Lower leg skin (tissue), 4 donors: ENCODE measurements at regions not wholly inside any gene's neighbourhood (a gene's known extent, or its start where the extent isn't known, plus 50 kb on each side); places are given as distances from the start of the nearest gene placed in this dataset.

ENCODE experiments used
- DNase-seq, 2 donors: peaks; one replicate each; pipeline ENCODE4 v3.0.0-alpha.2; 2019; ENCODE audit warnings: low spot score in 2 of 2
- H3K4me3 ChIP-seq: fragments of 200-600 bp; sonication (generic); 2 replicates; pipeline ENCODE4 v1.5.1; 2017; ENCODE audit warnings: mild to moderate bottlenecking, low read depth; ENCODE audit not compliant: poor library complexity, severe bottlenecking
- POLR2A ChIP-seq, 2 donors: fragments of 450-650 bp; IDR thresholded peaks; one replicate each; pipeline ENCODE4 v1.6.1; 2016 to 2017; ENCODE audit warnings: antibody characterized with exemption in 2 of 2, mild to moderate bottlenecking in 1 of 2, moderate library complexity in 1 of 2
- WGBS, 2 donors: methylation state at CpG; one replicate each; pipeline ENCODE4 v1.1.5; 2018; 5-methylcytosine and 5-hydroxymethylcytosine counted together
- intact Hi-C: fragments of 100-400 bp; cut with DNase I; formaldehyde crosslinking; loops from one replicate; pipeline ENCODE4 v1.15.0; 2023; ENCODE audit warnings: low total_unique reads
- TF ChIP-seq, protein P1 (sequence below), 3 donors: fragments of 450-650 bp; IDR thresholded peaks; one replicate each; pipeline ENCODE4 v1.5.1; 2016; ENCODE audit warnings: antibody characterized with exemption in 3 of 3, mild to moderate bottlenecking in 3 of 3, moderate library complexity in 2 of 3

DNA sequence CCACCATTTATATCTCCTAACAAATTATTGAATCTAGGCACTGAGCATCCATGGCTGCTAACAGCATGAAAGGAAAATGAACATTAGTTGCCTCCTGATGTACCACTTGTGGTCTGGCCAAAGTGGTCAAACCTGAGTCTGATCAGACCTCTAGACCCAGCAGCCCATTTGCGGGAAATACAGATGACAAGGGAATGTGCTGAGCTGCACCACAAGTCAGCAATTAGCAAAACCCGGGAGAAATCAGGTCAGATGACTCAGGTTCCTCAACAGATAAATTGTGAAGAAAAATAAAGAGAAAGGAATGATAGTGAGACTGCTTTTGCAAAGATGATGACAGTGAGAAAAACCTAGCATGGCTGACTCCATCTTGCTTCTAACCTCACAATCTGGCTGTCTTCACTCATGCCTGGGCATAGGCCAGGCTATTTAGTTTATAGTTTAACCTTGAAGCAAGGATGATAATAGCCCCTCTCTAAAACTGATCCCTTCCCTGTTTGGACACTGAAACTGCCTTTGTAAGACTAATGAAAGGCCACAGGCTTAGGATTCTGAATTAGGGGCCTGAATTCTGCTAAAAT is 142.7 kb upstream of the ASIC2 start:
- no peak overlapping the region for H3K4me3 ChIP-seq
- intact Hi-C loops: no loop called here
- TF ChIP-seq, protein P1, sequence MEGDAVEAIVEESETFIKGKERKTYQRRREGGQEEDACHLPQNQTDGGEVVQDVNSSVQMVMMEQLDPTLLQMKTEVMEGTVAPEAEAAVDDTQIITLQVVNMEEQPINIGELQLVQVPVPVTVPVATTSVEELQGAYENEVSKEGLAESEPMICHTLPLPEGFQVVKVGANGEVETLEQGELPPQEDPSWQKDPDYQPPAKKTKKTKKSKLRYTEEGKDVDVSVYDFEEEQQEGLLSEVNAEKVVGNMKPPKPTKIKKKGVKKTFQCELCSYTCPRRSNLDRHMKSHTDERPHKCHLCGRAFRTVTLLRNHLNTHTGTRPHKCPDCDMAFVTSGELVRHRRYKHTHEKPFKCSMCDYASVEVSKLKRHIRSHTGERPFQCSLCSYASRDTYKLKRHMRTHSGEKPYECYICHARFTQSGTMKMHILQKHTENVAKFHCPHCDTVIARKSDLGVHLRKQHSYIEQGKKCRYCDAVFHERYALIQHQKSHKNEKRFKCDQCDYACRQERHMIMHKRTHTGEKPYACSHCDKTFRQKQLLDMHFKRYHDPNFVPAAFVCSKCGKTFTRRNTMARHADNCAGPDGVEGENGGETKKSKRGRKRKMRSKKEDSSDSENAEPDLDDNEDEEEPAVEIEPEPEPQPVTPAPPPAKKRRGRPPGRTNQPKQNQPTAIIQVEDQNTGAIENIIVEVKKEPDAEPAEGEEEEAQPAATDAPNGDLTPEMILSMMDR (IDR thresholded peaks at IDR 0.05): no peak
- TF ChIP-seq POLR2A (IDR thresholded peaks at IDR 0.05): no peak
- WGBS, 2 donors: 62 to 67% methylated on average over 2 of the region's 2 CpGs
- DNase-seq: no peak

DNA sequence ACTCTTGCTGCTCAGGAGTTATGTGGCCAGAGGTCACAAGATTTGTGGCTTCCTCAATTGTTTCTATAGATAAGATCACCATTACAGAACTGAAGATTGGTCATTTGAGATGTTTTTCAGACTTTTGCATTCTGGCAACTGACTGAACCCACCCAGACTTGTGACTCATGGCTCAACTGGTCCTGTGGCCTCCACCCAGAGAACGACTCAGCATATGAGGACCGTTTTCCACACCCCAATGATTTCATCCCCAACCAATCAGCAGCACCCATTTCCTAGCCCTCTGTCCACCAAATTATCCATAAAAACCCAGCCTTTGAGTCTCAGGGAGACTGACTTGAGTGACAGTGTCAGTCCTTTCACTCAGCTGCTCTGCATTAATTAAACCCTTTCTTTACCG is 143.2 kb upstream of the ASIC2 start:
- 52 to 56% methylated on average over 3 of the region's 3 CpGs for WGBS, 2 donors
- H3K4me3 ChIP-seq: no peak overlapping the region
- TF ChIP-seq POLR2A (IDR thresholded peaks at IDR 0.05): no peak
- TF ChIP-seq, protein P1 (IDR thresholded peaks at IDR 0.05): no peak
- peak in 1 of 2 donors; percentile 45 for DNase-seq
- intact Hi-C loops: no loop called here

DNA sequence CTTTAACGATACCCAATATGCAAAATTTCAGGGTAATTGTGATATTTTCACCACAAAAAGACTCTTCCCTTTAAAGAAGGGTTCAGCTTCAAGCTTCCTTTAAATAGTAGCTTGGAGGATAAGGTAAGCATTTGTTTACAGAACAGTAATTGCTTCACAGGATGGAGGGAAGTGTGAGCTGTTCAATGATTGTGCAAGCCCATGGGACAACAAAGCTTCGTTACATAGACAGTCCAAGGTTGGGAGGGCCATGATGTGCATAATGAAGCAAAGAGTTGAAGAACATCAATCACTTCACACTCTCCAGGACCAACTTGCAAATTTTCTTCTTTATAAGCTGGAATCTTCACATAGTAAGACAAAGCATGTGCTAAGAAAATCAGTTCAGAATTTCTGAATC is 145.0 kb upstream of the ASIC2 start:
- WGBS, 2 donors: 67 to 81% methylated on average over 2 of the region's 2 CpGs

DNA sequence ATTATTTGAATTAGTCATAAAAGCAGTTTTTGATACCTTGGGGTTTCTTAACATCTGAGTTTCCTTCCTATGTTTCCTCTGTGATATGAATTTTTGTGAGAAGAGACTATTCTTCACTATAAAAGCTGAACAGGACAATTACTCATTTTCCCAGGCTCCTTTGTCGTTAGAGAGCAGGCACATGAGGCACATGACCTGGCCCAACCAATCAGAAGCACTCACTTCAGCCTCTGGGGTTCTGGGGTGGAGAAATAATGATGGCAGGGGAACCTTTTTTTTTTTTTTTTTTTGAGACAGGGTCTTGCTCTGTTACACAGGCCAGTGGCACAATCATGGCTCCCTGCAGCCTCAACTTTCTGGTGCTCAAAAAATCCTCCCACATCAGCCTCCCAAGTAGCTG is 145.5 kb upstream of the ASIC2 start:
- WGBS, 2 donors: 63% methylated on average over 1 of the region's 1 CpG
- intact Hi-C loops: no loop called here
- no peak overlapping the region for H3K4me3 ChIP-seq
- TF ChIP-seq POLR2A (IDR thresholded peaks at IDR 0.05): no peak
- TF ChIP-seq, protein P1 (IDR thresholded peaks at IDR 0.05): no peak
- DNase-seq: no peak

More for the DNA sequence above, 145.0 kb upstream of the ASIC2 start:
- intact Hi-C loops: no loop called here
- TF ChIP-seq, protein P1 (IDR thresholded peaks at IDR 0.05): no peak
- no peak for TF ChIP-seq POLR2A (IDR thresholded peaks at IDR 0.05)
- no peak overlapping the region for H3K4me3 ChIP-seq
- DNase-seq: peak in 1 of 2 donors; percentile 35

DNA sequence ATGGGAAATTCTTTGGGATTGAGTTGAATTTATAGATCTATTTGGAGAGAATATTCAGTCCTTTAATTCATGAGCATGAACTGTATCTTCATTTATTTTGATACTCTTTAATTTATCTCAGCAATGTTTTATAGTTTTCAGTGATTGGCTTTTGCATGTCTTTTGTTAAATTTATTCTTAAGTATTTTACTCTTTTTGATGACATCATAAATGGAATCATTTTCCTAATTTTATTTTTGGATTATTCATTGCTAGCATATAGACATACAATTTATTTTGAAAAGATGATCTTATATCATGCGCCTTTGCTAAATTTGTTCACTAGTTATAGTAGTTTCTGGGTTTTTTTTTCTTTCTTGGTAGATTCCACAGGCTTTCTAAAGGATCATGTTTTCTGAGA is 149.2 kb upstream of the ASIC2 start:
- TF ChIP-seq POLR2A (IDR thresholded peaks at IDR 0.05): no peak
- TF ChIP-seq, protein P1 (IDR thresholded peaks at IDR 0.05): no peak
- intact Hi-C loops: no loop called here
- H3K4me3 ChIP-seq: no peak overlapping the region
- no peak for DNase-seq
- WGBS, 2 donors: 84 to 97% methylated on average over 1 of the region's 1 CpG

DNA sequence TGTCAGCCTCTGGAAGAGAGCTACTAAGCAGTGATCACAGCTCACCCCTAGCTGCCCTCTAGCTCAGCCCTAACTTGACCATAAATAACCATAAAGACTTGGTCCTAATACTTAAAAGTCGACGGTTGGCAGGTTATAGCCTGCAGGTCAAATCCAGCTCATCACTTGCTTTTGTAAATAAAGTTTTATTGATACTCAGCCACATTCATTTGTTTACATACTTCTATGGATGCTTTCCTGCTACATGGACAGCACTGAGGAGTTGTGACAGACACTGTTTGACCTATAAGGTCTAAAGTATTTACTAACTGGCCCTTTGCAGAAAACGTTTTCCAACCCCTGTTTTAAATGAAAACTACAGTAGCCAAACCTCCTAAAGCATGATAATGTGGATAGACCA is 151.6 kb upstream of the ASIC2 start:
- 16 to 18% methylated on average over 3 of the region's 3 CpGs for WGBS, 2 donors
- intact Hi-C loops: no loop called here

More for the DNA sequence above, 151.6 kb upstream of the ASIC2 start:
- TF ChIP-seq POLR2A (IDR thresholded peaks at IDR 0.05): no peak
- TF ChIP-seq, protein P1 (IDR thresholded peaks at IDR 0.05): no peak
- no peak for DNase-seq
- no peak overlapping the region for H3K4me3 ChIP-seq
